Activated CD4-positive, alpha-beta memory T cell treated with anti-CD3 and anti-CD28 coated beads for 36 hours (primary cell): ENCODE measurements at regions not wholly inside any gene's neighbourhood (a gene's known extent, or its start where the extent isn't known, plus 50 kb on each side); places are given as distances from the start of the nearest gene placed in this dataset.

Source experiments
- CTCF ChIA-PET: fragments of 350-600 bp; sonication (Branson Sonifier 250); formaldehyde crosslinking; loops from one replicate; lab custom pipeline; 2021; ENCODE audit warnings: antibody characterized with exemption, inconsistent platforms; lab: Charles Lee
- POLR2A ChIA-PET: fragments of 350-600 bp; sonication (Branson Sonifier 250); formaldehyde crosslinking; loops from one replicate; lab custom pipeline; 2021; ENCODE audit warnings: antibody characterized with exemption; lab: Charles Lee
- DNase-seq: peaks from one replicate; pipeline ENCODE4 v3.0.0-alpha.2; 2020
- H3K27ac Mint-ChIP-seq: one replicate; pipeline ENCODE4 v1.8.0; 2021; ENCODE audit warnings: mixed read lengths
- H3K27me3 Mint-ChIP-seq: one replicate; pipeline ENCODE4 v1.8.0; 2021; ENCODE audit warnings: mixed read lengths
- H3K36me3 Mint-ChIP-seq: one replicate; pipeline ENCODE4 v1.8.0; 2021; ENCODE audit warnings: mixed read lengths
- H3K4me1 Mint-ChIP-seq: one replicate; pipeline ENCODE4 v1.8.0; 2021; ENCODE audit warnings: low read depth, mixed read lengths
- H3K4me3 Mint-ChIP-seq: one replicate; pipeline ENCODE4 v1.8.0; 2021; ENCODE audit warnings: mild to moderate bottlenecking, mixed read lengths
- H3K9me3 Mint-ChIP-seq: one replicate; pipeline ENCODE4 v1.8.0; 2021; ENCODE audit warnings: mixed read lengths
- intact Hi-C: fragments of 100-400 bp; cut with micrococcal nuclease; formaldehyde crosslinking; loops from one replicate; pipeline ENCODE4 v1.15.1; 2023

DNA sequence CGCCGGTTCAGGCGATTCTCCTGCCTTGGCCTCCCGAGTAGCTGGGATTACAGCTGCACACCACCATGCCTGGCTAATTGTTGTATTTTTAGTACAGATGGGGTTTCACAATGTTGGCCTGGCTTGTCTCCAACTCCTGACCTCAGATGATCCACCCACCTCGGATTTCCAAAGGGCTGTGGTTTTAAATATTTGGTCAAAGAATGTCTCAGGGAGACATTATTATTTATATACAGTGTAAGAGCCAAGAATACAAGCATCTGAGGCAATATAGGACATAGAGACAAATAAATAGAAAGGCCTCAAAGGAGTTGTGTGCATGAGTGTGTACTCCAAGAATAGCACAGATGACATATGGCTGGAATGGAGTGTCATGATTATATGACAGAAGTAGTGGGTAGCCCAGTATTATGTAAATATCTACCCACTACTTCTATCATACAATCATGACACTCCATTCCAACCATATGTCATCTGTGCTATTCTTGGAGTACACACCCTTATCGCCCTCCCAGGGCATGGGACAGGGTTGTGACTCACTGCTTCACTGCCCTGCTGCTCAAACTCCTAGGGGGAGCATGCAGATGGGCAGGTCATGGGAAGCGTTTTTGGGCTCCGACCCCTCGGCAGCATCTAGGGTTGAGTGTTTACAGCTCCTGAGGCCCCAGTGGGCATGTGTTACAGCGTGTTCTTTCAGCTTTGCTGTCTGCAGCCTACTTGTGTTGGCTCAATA lies 1649.8 kb upstream of the PCDH10 start:
- intact Hi-C loops = no loop called here
- H3K9me3 Mint-ChIP-seq = peaks cover 15% of the 10 kb centered on the region
- no peak for DNase-seq
- H3K4me1 Mint-ChIP-seq = no peaks in the 10 kb centered on the region
- ChIA-PET POLR2A (no interaction called here), CTCF (no interaction called here)
- H3K4me3 Mint-ChIP-seq = no peak overlapping the region
- no peaks in the 10 kb centered on the region for H3K36me3 Mint-ChIP-seq
- H3K27ac Mint-ChIP-seq = no peak overlapping the region
- H3K27me3 Mint-ChIP-seq = no peaks in the 10 kb centered on the region

DNA sequence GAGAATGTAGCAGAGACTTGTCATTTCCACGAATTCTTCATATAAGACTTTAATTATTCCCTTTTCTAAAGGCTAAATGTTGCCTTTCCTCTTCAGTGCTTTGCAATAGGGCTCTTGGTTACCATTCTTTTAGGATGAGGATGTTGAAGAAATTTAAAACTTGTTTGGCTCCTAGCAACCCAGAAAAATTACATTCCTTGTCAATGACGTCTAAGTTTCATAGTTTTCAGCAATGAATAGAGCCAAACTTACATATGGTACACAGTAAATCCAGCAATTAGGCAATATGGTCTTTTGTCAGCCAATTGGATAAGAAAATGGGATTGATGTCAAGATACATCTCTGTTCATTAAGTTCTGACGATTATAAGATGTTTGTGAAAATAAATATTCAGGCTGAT lies 1639.6 kb upstream of the PCDH10 start:
- H3K36me3 Mint-ChIP-seq = no peaks in the 10 kb centered on the region
- H3K4me3 Mint-ChIP-seq = no peak overlapping the region
- DNase-seq = no peak
- ChIA-PET CTCF (no interaction called here), POLR2A (no interaction called here)
- intact Hi-C loops = no loop called here
- H3K9me3 Mint-ChIP-seq = peaks cover 1% of the 10 kb centered on the region
- H3K27me3 Mint-ChIP-seq = no peaks in the 10 kb centered on the region
- no peak overlapping the region for H3K27ac Mint-ChIP-seq
- no peaks in the 10 kb centered on the region for H3K4me1 Mint-ChIP-seq

DNA sequence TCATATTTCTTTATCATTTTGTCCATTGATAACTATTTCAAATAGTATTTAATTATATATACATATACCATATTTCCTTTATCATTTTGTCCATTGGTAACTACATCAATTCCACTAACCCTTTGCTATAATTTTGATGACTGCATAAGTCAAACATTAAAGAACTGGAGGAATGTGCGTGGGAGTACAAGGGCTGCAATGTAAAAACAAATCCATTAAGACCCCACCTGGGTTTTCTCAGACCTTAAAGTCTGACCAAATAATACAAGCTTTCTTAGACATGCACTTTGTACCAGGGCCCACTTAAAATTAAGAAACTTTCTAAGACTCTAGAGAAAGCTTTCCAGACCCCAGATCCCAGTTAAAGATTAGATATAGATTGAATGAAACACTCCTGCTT lies 1622.4 kb upstream of the PCDH10 start:
- no peaks in the 10 kb centered on the region for H3K36me3 Mint-ChIP-seq
- no peak overlapping the region for H3K27ac Mint-ChIP-seq
- intact Hi-C loops = no loop called here
- ChIA-PET CTCF (no interaction called here), POLR2A (no interaction called here)
- H3K9me3 Mint-ChIP-seq = peaks cover 7% of the 10 kb centered on the region
- H3K27me3 Mint-ChIP-seq = no peaks in the 10 kb centered on the region
- H3K4me1 Mint-ChIP-seq = no peaks in the 10 kb centered on the region
- H3K4me3 Mint-ChIP-seq = no peak overlapping the region
- no peak for DNase-seq

DNA sequence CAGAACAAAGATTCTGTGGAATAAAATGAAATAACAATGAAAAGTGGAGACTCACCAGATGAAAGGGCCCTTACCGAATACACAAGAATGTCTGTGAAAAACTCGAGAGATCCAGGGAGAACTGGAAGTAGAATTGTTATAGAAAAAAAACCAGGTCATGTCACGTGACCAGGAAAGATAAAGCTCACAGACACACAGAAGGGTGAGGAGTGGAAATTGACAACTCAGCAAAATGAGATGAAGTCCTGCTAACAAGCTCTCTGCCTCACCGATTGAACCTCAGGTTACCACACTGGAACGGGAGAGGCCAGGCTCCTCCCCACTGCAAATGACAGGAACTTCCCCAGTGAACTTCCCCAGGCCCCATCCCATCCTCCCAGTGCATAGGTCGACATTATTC lies 1618.0 kb upstream of the PCDH10 start:
- no peak for DNase-seq
- intact Hi-C loops = no loop called here
- Mint-ChIP-seq H3K27ac (no peak overlapping the region), H3K4me1 (no peaks in the 10 kb centered on the region), H3K27me3 (no peaks in the 10 kb centered on the region), H3K4me3 (no peak overlapping the region), H3K36me3 (no peaks in the 10 kb centered on the region), H3K9me3 (peaks cover 8% of the 10 kb centered on the region)
- POLR2A ChIA-PET = no interaction called here
- CTCF ChIA-PET = no interaction called here

DNA sequence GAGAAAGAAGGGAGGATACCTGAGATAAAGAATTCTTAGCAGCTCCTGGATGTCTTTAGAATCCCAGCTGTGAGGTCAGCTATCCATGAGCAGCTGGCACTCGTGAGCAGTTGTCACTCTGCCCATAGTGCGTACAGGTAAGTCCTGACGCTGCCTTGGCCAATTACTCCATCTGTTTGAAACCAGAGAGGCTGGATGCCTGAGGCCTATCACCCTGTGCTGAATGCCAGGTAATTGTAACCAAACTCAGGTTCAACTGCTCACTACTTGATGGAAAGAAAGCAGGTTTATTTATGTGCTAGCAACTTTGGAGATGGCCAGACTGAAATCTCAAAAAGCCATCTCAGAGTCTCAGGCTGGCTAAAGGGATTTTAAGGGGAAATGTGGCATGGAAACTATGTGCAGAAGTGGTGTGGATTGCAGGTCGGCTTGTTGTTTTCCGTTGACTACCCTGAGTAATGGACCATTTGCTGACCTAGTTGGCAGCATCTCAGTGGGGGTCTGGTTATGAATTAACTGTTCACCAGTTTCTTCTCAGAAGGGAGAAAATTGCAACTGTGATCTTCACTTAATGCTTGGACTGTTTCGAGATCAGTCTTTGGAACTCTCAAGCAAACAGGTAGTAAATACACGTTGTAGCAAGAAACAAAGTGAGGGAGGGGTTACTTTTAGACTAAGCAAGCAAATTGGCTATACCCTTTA lies 1614.0 kb upstream of the PCDH10 start:
- H3K27ac Mint-ChIP-seq = no peak overlapping the region
- CTCF ChIA-PET = no interaction called here

DNA sequence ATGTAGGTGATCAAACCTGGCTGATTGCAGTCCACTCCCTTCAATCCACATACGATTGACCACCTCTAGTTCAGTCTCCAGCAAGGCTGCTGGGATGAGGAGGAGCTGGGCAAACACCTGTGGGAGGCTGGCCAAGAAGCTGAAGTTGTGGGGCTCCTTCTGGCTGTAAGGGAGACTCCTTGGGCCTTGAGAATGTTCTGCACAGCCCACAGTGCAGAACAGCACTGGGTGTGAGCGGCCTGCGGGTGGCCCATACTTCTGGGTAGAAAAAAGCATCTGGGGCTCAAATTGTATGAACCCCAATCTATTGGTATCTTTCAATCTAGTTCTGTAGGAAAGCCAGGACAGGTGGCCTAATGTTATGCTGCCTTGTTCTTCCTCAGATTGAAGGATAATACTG lies 1608.8 kb upstream of the PCDH10 start:
- ChIA-PET POLR2A (no interaction called here), CTCF (no interaction called here)
- Mint-ChIP-seq H3K27ac (no peak overlapping the region), H3K27me3 (no peaks in the 10 kb centered on the region), H3K36me3 (no peaks in the 10 kb centered on the region), H3K4me1 (no peaks in the 10 kb centered on the region), H3K4me3 (no peak overlapping the region), H3K9me3 (peaks cover 2% of the 10 kb centered on the region)
- DNase-seq = no peak
- intact Hi-C loops = no loop called here

More for the DNA sequence above, 1614.0 kb upstream of the PCDH10 start:
- no peak overlapping the region for H3K4me3 Mint-ChIP-seq
- intact Hi-C loops = no loop called here
- no peaks in the 10 kb centered on the region for H3K27me3 Mint-ChIP-seq
- no peaks in the 10 kb centered on the region for H3K36me3 Mint-ChIP-seq
- POLR2A ChIA-PET = no interaction called here
- peaks cover 9% of the 10 kb centered on the region for H3K9me3 Mint-ChIP-seq
- DNase-seq = no peak
- no peaks in the 10 kb centered on the region for H3K4me1 Mint-ChIP-seq

DNA sequence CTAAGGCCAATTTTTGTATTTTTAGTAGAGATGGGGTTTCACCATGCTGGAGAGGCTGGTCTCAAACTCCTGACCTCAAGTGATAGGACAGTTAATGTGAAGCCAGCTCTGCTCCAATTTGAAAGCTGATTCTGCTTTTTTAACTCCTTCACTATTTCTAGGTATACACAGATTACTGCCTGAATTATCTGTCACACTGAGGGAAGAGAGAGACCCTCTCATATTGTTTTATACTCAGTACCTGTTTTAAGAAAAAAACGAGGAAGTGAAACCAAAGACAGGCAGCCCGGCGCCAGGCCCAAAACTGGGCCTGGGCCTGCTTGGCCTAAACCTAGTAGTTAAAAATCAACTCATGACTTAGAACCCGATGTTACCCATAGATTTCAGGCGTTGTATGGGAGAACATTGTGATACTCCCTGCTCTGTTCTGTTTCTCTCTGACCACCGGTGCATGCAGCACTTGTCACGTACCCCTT lies 1601.5 kb upstream of the PCDH10 start:
- ChIA-PET CTCF (no interaction called here), POLR2A (no interaction called here)
- Mint-ChIP-seq H3K4me3 (no peak overlapping the region), H3K27me3 (no peaks in the 10 kb centered on the region), H3K9me3 (peaks cover 6% of the 10 kb centered on the region), H3K4me1 (no peaks in the 10 kb centered on the region), H3K27ac (no peak overlapping the region), H3K36me3 (no peaks in the 10 kb centered on the region)
- DNase-seq = no peak
- intact Hi-C loops = no loop called here

DNA sequence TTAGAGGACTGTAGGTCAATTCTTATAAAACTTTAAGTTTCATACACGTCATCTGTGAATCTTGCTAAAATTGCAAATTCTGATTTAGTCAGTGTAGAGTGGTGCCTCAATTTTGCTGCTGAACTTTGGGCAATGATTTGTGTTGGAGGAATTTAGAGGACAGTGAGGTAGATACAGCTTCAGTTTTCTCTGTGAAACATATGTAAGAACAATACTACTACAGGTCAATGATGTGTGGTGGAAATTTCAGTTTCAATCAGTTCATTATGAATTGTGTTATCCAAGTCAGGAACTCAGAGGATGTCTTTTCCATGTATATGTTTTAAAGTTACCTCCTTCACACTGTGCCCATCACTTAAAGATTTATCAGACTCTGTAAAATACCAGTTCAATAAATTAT lies 1597.8 kb upstream of the PCDH10 start:
- H3K9me3 Mint-ChIP-seq = peaks cover 7% of the 10 kb centered on the region
- H3K4me1 Mint-ChIP-seq = no peaks in the 10 kb centered on the region
- intact Hi-C loops = no loop called here
- CTCF ChIA-PET = no interaction called here
- H3K27me3 Mint-ChIP-seq = no peaks in the 10 kb centered on the region
- H3K27ac Mint-ChIP-seq = no peak overlapping the region
- DNase-seq = no peak
- no peak overlapping the region for H3K4me3 Mint-ChIP-seq
- no peaks in the 10 kb centered on the region for H3K36me3 Mint-ChIP-seq
- POLR2A ChIA-PET = no interaction called here

DNA sequence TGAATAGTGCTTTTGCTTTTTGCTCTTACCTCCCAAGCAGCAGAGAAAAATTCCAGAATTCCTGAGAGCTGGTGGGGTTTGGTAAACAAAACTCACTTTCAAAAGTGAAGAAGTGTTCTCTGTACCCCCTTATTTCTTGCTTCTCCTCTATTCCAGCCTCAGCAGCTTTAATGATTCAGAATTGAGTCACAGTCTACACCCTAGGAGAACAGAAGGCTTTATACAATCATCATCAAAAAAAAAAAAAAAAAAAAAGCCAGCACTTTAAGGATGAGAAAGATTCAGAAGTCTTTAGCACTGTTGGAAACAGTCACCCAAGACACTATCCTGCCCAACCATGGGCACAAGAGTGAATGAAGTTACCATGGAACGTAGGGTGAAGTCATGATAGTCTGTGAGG lies 1583.1 kb upstream of the PCDH10 start:
- intact Hi-C loops = no loop called here
- Mint-ChIP-seq H3K9me3 (peaks cover 32% of the 10 kb centered on the region), H3K4me3 (no peak overlapping the region), H3K27me3 (no peaks in the 10 kb centered on the region), H3K4me1 (no peaks in the 10 kb centered on the region), H3K27ac (no peak overlapping the region), H3K36me3 (no peaks in the 10 kb centered on the region)
- CTCF ChIA-PET = interaction anchor here (0.6 to 0.7 kb wide), 2 partner anchors 11 to 37 kb away, joined by 3 read pairs; no protein-coding TSS in a partner anchor
- POLR2A ChIA-PET = no interaction called here
- DNase-seq = no peak

DNA sequence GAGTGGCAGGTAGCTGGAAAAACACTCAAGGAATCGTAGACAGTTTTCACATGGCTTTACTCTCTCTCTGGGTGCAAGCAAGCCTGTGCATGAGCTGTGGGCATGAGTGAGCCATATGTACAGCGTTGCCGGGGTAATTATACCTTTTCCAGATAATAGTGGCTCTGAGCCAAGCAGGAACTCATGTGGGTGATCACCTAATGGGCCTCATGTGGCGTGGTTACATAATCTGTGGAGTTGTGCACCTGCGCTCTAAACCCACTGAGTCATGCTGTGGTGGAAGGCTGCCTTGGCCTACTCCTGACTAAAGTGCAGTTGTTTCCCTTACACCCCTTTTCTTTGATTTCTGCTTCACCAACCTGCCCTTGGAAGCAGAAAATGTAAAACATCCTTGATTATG lies 1564.5 kb upstream of the PCDH10 start:
- no peaks in the 10 kb centered on the region for H3K36me3 Mint-ChIP-seq
- CTCF ChIA-PET = no interaction called here
- POLR2A ChIA-PET = no interaction called here

DNA sequence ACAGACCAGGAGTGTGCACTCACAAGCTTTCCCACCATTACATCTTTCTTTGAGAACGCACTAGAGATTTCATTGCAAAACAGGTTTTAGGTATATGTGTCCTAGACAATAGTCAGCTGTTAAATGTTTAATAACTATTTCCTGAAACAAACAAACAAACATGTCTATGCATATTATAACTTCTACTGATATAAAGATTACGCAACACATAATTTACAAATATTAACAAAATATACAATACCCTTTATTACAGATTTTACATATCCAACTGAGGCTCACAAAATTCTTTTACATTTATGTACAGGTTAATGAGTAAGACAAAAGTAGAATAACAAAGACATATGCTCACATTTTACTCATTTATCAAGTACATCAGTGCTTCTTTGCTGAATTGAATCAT lies 1554.0 kb upstream of the PCDH10 start:
- Mint-ChIP-seq H3K4me1 (no peaks in the 10 kb centered on the region), H3K4me3 (no peak overlapping the region), H3K36me3 (no peaks in the 10 kb centered on the region), H3K27me3 (no peaks in the 10 kb centered on the region), H3K27ac (no peak overlapping the region), H3K9me3 (no peaks in the 10 kb centered on the region)
- intact Hi-C loops = no loop called here
- no peak for DNase-seq
- ChIA-PET POLR2A (no interaction called here), CTCF (no interaction called here)

More for the DNA sequence above, 1564.5 kb upstream of the PCDH10 start:
- Mint-ChIP-seq H3K27me3 (no peaks in the 10 kb centered on the region), H3K4me1 (no peaks in the 10 kb centered on the region), H3K27ac (no peak overlapping the region), H3K4me3 (no peak overlapping the region), H3K9me3 (peaks cover 23% of the 10 kb centered on the region)
- intact Hi-C loops = no loop called here
- no peak for DNase-seq

DNA sequence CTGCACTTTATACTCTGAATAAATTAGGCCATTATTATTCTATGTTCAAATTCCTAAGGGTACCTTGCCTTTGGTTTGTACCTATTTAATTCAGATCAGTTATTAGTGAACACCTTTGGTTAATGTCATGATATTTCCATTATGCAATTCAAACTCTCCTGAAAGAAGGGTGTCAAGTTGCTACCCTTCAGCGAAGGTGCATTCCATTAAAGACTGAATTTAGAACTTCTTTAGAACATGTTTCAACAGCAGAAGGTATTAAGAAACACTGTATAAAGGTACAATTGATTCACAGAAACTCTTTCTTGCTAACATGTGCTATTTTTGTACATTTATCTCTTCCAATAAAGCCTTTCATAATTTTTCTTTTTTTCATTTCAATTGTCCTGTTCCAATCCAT lies 1545.4 kb upstream of the PCDH10 start:
- CTCF ChIA-PET = no interaction called here
- Mint-ChIP-seq H3K27ac (no peak overlapping the region), H3K9me3 (peaks cover 8% of the 10 kb centered on the region), H3K36me3 (no peaks in the 10 kb centered on the region), H3K4me3 (no peak overlapping the region), H3K4me1 (no peaks in the 10 kb centered on the region), H3K27me3 (no peaks in the 10 kb centered on the region)
- POLR2A ChIA-PET = no interaction called here
- DNase-seq = no peak
- intact Hi-C loops = no loop called here

DNA sequence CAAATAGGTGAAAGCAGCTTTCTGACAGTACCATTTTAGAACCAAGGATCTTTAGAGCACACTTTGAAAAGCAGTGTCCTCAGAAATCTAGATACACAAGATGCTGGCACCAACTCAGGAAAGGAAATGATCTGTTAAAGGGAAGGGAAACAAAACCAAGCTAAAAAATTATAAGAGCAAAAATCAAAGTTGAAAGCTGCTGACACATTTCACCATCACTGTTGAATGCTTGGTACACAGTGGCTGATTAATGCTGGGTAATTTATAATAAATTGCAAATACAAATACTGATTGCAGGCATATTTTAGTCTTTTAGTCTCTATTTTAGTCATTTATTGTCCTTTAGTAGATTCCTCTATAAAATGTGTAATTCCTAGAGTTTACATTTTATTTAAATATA lies 1540.1 kb upstream of the PCDH10 start:
- intact Hi-C loops = no loop called here
- peaks cover 7% of the 10 kb centered on the region for H3K9me3 Mint-ChIP-seq
- no peaks in the 10 kb centered on the region for H3K4me1 Mint-ChIP-seq
- H3K36me3 Mint-ChIP-seq = no peaks in the 10 kb centered on the region
- no peak overlapping the region for H3K27ac Mint-ChIP-seq
- ChIA-PET POLR2A (no interaction called here), CTCF (no interaction called here)
- no peak for DNase-seq
- H3K27me3 Mint-ChIP-seq = no peaks in the 10 kb centered on the region
- no peak overlapping the region for H3K4me3 Mint-ChIP-seq
